ENCODE measurements at regions not wholly inside any gene's neighbourhood (a gene's known extent, or its start where the extent isn't known, plus 50 kb on each side); places are given as distances from the start of the nearest gene placed in this dataset.

DNA sequence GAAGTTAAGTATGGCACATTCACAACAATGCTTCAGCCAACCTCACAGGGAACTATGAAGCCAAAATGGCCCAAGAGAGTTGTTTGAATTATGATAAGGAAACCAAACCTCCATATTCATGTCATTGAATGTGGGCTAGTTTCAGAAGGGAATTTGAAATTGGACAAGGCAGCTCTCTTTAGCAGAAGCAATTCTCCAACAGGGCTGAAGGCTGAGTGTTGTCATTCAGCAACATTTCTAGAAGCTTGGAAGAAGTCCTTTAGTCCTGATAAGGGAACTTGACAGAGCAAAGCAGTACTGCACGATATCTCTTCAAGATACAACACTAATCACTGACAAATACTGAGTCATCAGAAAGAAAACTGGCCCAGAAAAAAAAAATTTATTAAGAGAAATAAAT lies 115.4 kb downstream of the SLC25A46 start:
- TF ChIP-seq, protein P1, sequence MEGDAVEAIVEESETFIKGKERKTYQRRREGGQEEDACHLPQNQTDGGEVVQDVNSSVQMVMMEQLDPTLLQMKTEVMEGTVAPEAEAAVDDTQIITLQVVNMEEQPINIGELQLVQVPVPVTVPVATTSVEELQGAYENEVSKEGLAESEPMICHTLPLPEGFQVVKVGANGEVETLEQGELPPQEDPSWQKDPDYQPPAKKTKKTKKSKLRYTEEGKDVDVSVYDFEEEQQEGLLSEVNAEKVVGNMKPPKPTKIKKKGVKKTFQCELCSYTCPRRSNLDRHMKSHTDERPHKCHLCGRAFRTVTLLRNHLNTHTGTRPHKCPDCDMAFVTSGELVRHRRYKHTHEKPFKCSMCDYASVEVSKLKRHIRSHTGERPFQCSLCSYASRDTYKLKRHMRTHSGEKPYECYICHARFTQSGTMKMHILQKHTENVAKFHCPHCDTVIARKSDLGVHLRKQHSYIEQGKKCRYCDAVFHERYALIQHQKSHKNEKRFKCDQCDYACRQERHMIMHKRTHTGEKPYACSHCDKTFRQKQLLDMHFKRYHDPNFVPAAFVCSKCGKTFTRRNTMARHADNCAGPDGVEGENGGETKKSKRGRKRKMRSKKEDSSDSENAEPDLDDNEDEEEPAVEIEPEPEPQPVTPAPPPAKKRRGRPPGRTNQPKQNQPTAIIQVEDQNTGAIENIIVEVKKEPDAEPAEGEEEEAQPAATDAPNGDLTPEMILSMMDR (IDR thresholded peaks at IDR 0.05; ENCODE audit: insufficient read depth, low read depth, low read length) = no peak
- TF ChIP-seq EZH2 (IDR thresholded peaks at IDR 0.05; ENCODE audit: insufficient read depth, low read length) = no peak

Measured in astrocyte (in vitro differentiated cells and primary cell).